ENCODE measurements at regions not wholly inside any gene's neighbourhood (a gene's known extent, or its start where the extent isn't known, plus 50 kb on each side); places are given as distances from the start of the nearest gene placed in this dataset.

GRCh38 chr3:117417411-117417810 lies 707.8 kb downstream of the TUSC7 start:
- DNase-seq = peak; percentile 4

DNA sequence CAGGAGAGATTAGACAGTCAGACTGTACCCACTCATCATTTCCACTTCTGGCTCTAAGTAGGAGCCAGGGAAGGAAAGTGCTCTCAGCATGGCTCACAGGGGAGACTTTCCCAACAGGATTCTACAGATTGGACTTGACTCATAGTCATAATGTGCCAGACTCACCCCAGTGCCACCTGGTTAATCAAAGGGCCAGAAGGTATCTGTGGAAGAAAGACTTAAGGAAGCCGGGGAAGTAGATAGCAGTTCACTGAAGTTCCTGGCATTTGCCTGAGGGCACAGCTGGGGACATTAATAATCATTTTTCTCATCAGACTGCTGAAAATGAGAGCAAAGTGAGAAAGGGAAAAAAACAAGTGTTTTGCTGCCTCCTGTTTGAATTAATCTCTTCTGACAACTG lies 717.5 kb downstream of the TUSC7 start:
- no peak for DNase-seq

DNA sequence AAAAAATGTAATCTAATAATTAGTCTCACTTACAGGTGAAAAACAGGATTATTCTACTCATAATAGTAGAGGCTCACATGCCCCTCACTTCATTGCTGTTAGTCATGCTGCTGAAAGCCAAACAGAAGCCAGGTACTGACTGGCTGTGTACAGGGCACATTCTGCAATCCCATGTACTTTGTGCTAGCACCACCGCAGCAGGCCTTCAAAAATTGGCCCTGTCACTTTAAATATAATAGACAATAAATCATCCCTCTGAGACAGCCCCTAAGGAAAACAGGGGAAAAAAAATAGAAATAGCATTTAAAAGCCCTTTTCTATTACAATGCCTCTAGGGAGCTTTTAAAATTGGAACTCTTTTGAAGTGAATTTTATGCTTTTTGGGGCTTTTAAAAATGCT lies 723.8 kb downstream of the TUSC7 start:
- no peak for DNase-seq

DNA sequence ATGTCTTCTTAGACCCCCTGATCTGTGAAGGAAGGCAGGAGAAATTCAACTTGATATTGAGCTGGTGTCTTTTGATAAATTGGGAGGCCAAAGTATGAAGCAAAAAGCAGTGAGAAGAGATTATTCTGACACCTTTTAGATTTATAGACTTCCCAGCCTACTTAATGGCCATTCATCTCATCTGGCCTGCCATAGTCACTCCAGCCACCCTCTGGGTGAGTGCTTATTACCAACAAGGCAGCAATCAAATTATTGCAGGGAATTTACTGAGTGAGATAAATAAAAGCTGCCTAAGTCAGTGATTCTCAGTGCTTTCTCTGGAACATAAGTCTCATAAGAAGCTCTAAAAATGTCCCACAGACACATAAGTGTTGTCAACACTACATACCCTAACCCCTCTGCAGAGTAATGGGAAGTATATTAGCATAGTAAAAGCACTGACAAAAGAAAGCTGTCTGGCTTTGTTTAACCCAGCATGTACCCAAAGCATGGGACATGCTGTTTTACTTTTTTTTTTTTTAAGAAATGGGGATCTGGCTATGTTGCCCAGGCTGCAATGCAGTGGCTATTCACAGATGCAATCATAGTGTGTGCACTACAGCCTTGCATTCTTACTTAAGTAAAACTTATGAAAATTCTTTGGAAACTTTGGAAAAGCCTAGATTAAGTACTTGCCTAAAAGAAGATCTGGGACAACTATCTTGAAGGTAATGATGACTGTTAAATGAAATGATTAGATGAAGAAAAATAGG lies 725.3 kb downstream of the TUSC7 start:
- DNase-seq = no peak

DNA sequence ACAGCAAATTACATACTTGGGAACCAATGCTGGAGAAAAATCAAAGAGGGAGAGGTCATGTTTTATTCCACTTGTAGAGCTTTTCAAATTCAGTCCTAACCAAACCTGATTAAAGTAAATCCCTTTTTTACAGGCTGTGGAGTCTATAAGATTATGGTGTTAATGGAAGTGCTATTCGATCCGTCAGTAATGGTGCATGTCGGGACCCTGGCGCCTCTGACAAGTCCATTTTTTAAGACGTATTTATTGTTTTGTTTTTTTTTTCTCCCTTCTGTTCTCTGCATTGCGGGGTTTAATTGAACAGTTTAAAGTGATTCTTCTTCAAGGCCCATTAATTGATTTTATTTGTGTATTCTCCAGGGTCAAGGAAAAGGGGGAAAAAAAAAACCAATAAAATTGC lies 725.9 kb downstream of the TUSC7 start:
- DNase-seq = no peak

DNA sequence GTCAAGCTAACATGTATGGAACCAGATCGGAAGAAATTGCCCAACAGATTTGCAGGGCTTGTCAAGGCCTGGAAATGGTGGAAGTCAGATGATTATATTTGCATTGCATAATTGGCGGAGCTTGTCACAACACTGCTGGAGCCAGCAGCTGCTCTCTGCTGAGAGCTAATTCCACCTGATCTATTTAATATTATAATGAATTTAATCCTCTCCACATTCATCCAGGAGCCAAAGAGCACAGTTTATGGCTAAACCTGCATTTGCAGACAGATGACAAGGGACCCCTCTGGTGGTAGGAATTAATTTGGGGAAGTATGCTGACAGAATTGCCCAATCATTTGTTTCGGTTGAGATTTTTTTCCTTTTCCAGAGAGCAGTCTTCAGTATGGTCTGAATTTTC lies 730.2 kb downstream of the TUSC7 start:
- peak; percentile 83 for DNase-seq

GRCh38 chr3:117441851-117442250 lies 732.3 kb downstream of the TUSC7 start:
- DNase-seq = no peak

GRCh38 chr3:117442566-117442965 lies 733.0 kb downstream of the TUSC7 start:
- DNase-seq = no peak

DNA sequence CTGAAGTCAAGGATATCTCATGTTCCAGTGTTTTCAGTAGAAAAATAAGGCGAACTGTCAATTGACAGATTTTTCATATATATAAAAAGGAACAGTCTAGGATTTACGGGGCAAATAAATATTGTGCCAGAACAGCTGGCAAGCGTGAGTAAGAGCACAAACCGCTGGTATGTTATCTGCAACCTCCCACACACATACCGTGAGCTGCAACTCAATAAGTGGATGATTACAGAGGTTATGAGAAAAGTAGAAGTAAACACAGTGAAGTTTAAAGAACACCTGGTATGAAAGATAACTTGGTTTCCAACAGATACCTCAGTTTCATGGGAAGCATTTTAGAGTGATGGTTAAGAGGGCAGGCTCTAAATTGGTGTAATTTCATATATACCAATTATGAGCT lies 733.4 kb downstream of the TUSC7 start:
- no peak for DNase-seq

- DNase-seq = no peak
These were observed 734.6 kb downstream of the TUSC7 start for GRCh38 chr3:117444175-117444574.

DNA sequence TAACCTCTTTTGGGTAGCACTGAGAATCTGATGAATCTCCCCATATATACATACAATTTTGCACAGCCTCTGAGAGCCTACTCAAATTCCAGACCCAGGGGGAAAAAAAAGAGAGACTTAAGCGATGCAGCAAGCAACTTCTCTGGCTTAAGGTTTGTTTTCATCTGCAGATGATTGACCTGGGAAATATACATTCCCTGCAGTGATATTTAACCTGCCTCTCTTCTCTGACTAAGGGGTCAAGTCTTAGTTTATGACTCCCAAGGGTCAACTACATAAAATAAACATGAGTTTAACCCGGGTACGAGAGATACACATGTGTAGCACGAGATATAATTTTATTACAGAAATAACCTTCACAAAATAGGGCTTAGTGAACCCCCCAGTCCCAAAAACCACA lies 737.8 kb downstream of the TUSC7 start:
- no peak for DNase-seq

GRCh38 chr3:117450026-117450425 lies 740.4 kb downstream of the TUSC7 start:
- DNase-seq = no peak

- DNase-seq = no peak
These were observed 744.7 kb downstream of the TUSC7 start for GRCh38 chr3:117454254-117454653.

GRCh38 chr3:117454908-117455307 lies 745.3 kb downstream of the TUSC7 start:
- DNase-seq = no peak

DNA sequence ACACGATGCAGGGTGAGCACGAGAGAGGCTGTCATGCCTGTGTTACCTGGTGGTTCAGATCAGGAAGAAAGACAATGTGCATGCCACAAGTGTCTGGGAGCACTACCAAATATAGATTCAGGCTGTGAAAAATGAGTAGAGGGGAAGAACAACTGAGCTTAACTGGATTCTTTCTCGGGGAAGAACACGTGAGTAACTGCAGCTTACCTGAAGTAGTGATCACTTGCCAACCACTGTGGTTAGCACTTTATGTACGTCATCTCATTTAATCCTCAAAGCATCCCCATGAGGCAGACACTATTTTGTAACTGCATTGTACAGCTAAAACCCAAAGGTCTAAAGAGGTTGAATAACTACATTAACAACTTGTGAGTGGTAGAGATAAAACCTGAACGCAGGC lies 746.2 kb downstream of the TUSC7 start:
- DNase-seq = no peak

DNA sequence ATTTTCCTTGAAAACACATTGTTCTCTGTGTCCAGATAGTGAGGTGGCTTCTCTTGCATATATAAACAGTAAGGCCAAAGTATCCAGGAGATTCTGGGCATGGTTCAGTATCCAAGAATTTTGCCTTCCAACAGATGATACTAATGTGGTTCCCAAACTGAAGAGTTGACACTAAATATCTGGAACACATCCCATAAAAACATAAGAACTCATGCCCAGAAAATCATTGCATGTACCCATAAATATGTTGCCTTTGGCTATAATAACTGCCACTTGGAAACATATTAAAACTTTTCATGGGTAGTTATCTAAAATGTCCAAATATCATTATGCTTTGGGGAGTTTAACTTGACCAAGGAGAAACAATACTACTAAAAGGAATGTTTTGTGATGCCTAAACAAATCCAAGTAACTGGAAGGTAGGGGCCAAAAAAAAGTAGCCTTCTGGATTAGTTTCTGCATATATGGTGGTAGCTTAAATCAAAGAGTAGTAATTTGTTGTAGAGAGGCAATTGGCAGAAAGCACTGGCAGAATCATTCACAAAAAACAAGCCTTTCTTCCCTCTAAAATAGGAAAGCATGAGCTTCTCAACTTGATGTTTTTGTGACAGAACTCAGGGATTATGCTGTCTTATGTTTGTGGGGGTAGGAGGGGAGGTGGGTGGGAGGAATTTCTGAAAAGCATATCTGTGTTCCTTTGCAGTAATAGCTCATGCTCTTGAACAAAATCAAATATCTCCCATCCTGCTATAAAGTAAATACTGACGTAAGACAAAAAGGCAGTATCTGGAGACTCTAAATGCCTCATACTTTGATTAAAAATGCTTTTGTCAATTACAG lies 753.9 kb downstream of the TUSC7 start:
- no peak for DNase-seq

- no peak for DNase-seq
These were observed 762.3 kb downstream of the TUSC7 start for GRCh38 chr3:117471831-117472230.

DNA sequence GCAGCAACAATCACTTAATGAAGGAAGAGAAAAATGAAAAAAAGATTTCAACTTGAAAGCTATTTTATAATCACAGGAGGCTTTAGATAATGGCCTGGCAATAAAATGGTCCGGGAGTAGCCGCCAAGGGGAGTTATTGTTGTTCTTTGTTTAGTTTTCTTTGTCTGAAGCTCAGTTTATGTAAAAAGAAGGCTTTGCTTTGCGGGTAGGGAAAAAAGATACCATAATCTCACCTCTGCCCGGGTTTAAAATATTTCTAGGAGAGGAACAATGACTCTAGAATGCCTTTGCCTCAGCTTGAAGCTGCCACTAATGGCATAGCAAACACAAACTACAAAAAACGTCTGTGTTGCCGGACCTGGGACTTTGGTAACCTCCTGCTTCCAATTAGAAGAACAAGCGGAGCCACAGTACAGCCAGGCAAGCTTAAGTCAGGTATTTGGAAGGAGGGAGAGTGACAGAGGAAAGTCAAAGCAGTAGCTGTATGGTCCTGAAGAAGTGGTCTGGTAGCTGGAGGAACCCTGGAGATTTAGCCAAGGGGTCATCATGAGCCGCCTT lies 764.5 kb downstream of the TUSC7 start:
- DNase-seq = no peak

GRCh38 chr3:117476572-117476971 lies 767.0 kb downstream of the TUSC7 start:
- no peak for DNase-seq

GRCh38 chr3:117477214-117477755 lies 767.7 kb downstream of the TUSC7 start:
- no peak for DNase-seq

DNA sequence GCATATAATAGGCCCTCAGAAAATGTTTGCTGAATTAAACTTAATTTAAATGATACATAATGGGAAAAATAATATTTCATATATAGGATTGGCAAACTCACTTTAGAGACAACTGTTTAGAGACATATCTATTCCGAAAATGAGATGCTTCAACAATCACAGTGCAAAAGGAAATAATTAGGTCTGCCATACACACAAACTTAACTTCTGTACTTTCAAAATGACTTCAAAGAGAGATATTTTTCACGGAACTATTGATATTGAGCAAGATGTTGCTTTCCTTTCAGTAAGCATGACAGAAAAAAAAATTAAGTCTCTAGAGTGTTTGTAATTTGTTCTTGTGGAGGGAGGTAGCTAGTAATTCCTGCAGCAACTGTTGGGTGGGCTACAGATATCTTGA lies 769.5 kb downstream of the TUSC7 start:
- no peak for DNase-seq

- DNase-seq = no peak
These were observed 770.9 kb downstream of the TUSC7 start for GRCh38 chr3:117480525-117480924.

DNA sequence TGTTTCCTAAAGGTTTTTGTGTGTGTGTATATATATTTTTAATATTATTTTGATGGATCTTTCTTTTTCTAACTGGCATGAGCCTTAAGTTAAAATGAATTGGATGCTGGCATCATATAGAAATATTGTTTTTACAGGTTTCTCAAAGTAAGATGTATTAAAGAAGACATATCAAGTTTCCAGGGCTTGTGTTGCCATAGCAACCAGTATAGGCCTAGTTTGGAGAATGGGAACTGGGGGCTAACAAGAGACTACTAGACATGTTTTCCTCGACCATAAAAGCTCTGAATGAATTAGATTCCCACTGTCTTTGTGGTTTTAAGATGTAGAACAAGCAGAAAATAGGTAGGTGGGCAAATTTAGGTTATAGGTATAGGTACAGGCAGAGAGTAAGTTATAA lies 771.4 kb downstream of the TUSC7 start:
- DNase-seq = no peak

DNA sequence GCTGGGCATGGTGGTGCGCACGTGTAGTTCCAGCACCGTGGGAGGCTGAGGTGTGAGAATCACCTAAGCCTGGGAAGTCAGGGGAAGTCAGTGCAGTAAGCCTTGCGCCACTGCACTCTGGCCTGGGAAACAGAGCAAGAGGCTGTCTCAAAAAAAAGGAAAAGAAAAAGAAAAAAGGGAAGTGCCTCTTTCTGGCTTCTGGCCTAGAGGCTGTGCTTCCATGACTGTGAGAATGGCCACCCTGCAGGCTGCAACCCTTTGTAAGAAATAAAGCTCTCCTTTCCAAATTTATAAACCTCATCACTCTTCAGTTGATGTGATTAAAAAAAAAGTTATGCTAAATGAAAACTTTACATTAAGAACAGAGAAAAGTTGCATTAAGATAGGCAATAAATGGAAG lies 774.3 kb downstream of the TUSC7 start:
- DNase-seq = no peak

Measured in NCI-H526 treated with DMSO at 0.1 percent for 48 hours (cell line).